HG02938 (cell line): ENCODE measurements at regions not wholly inside any gene's neighbourhood (a gene's known extent, or its start where the extent isn't known, plus 50 kb on each side); places are given as distances from the start of the nearest gene placed in this dataset.
A peak's percentile ranks its signal among the peaks of the same experiment; 100 is the strongest.
"Not testable (repeated sequence)": the region's sequence is repeated elsewhere in the genome, so short reads cannot be mapped to it uniquely, and the experiment has no call there.

ENCODE experiments used
- ATAC-seq: cut with Tn5 transposase; IDR thresholded peaks from one replicate; pipeline ENCODE4 v1.9.1; 2021; ENCODE audit warnings: mild to moderate bottlenecking, moderate library complexity; ENCODE audit not compliant: unreplicated experiment

DNA sequence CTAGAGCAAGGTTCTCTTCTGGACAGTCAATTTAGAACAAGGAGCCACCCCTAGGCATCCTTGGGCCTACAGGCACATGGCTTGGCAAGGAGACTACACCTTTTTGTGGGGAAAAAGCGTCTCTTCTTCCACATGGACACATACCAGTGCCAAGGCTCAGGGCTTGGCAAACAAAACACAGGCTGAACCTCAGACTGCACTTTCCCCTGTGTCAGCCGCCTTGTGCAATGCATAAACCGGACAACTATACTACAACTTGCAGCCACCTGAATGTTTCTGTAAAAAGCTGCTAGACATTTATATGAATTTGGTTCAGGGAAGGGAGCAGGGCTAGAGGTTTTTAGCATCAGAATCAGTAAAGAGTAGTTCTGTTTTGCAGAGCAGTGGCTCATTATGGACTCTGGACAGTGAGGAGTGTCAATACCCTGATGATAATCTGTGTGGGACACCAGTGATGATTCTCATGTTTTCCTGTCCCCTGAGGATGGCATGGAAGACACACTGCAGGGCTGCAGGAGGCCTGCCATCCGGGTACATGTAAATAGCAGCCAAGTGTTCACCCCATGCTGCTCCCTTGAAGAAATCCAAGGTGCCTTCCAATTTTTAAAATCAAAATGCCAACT lies 118.9 kb downstream of the GATA3 start:
- ATAC-seq, result no peak

DNA sequence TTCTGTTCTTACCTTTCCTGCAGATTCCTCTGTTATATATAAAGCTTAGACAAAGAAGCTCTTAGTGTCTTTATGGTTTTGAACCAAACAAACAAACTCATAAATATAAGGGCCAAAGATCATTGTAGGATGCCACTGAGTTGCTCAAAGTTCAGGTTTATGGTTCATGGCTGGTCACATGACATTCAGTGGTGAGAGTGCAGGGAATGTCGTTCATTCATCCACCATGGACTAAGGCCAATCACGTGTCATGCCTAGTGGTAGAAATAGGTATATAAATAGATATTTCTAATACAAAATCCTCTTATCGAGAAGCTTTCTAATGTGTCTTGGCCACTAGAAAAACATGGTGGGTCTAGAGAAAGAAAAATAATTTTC lies 119.4 kb downstream of the GATA3 start:
- ATAC-seq, result no peak

DNA sequence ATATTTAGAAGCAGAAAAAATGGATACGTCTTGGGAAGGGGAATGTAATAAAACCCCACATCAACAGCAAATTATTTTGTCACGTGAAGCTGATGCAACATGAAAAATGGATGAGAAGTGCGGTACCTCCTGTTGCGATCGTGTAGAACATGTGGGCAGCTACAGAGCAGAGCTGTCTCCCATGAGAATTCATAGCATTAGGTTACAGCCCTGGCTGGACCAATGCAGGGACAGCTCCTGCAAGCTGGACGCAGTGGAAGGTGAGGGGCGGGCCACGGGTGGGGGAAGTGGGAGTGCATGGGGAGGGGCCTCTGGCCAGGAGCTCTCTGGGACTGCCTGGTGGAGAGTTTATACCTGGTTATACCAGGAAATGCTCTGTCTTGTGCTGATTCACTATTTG lies 120.3 kb downstream of the GATA3 start:
- ATAC-seq, result no peak

DNA sequence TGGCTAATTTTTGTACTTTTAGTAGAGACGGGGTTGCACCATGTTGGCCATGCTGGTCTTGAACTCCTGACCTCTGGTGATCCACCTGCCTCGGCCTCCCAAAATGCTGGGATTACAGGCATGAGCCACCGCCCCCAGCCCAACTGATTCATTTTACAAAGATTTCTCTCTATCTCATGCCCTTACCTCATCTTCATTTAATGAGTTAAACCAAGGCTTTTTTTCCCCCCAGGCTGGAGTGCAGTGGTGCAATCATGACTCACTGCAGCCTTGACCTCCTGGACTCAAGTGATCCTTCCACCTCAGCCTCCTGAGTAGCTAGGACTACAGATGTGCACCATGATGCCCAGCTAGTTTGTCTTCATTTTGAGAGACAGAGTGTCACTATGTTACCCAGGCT lies 123.0 kb downstream of the GATA3 start:
- not testable (repeated sequence) for ATAC-seq

DNA sequence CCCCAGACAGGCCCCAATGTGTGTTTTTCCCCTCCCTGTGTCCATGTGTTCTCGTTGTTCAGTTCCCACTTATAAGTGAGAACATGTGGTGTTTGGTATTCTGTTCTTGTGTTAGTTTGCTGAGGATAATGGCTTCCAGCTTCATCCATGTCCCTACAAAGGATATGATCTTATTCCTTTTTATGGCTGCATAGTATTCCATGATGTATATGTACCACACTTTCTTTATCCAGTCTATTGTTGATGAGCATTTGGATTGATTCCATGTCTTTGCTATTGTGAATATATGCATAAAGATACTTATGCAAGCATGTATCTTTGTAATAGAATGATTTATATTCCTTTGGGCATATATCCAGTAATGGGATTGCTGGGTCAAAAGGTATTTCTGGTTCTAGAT lies 125.3 kb downstream of the GATA3 start:
- not testable (repeated sequence) for ATAC-seq

DNA sequence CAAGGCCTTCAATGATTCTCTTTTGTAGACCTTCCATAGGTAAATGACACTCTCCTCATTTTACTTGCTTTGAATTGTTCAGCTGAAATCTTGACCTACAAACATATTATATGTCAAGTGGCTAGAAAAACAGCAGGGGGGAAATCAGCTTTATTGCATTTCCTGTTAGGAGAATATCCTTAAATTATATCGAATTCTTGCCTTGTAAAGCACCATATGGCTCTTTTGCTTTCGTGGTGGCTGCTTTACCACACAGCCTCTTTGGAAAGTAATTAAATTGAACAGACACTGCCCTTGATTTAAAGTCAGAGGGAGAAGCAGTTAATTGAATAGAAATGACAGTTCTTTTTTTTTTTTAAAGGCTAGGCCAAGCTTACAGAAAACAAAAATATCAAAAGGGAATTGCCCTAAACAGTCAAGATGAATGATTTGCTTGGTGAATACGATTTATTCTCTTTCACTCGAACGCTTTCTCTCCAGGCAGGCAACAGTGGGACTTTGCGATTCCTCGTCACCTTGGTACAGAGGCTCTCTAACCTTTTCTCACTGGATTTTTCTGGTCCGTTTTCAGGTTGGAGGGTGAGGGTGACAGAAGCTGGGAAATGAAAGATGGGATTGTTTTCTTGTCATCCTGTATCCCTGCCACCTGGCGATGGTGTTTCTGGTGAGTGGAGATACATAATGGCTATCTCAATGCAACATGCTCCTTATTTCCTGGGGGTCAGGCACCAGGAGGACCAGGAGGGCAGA lies 126.0 kb downstream of the GATA3 start:
- no peak for ATAC-seq

DNA sequence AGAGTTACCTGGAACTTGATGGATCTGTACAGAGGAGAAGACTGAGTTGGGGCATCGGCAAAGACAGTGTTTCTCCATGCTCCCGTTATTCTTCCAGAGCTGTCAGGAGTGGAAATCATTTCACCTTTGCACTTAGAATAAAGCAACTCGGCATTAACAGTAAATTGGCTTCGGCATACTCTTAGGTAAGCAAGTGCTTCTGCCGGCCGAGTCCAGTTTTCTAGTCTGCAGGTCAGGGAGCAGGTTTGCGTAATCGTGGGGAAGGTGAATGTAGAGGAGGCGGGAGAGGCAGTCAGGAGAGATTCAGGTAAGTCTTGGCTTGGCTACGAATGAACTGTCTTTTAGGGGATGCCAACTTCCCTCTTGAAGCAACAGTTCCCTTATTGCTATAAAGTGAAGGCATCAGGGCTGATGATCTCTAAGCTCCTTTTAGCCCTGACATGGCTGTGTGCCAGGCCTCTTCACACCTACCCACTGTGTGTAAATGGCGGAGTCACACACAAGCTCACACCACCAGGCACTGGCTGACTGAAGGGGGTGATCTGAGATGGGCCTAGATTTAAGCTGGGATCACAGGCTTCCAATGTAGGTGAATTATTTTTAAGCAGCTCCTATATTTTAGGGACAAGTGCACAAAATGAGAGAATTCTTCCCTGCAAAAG lies 127.1 kb downstream of the GATA3 start:
- no peak for ATAC-seq

DNA sequence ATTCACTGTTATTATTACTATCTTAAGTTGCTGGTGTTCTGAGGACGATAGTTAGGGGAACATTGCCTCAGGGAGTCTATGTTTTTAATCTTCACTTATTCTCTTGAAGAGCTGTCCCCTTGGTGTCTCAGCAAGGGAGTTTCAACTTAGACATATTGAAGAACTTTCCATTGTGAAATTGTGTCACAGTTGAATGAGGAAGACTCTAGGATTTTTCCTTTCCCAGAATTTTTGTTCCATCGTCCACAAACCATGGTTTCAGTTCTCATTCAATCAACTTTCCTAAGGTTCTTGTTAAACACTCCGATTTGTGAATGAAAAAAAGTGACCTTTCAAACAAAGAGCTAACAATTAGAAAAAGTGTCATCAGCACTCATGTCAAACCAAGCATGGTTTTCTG lies 128.3 kb downstream of the GATA3 start:
- no peak for ATAC-seq

DNA sequence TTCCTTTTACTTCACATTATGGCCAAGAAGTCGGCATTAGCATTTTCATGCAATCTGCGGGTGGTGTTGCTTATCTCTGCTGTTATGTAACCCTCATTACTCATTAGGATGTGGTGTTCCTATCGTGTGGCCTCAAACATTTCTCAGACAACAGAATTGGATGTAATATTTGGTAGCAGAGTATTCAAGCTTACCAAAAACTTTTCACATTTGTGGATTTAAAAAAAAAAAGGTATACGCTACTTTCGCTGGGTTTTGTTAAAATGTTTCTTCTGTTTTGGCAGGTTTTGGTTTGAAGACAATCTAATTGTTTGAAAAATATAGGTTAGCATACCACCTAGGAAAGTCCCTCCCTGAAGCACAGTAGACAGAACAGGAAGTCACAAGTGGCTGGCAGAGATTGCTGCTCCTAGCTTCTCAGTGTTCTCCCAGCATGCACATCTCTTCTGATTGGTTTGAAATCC lies 128.8 kb downstream of the GATA3 start:
- peak; percentile 57 for ATAC-seq

DNA sequence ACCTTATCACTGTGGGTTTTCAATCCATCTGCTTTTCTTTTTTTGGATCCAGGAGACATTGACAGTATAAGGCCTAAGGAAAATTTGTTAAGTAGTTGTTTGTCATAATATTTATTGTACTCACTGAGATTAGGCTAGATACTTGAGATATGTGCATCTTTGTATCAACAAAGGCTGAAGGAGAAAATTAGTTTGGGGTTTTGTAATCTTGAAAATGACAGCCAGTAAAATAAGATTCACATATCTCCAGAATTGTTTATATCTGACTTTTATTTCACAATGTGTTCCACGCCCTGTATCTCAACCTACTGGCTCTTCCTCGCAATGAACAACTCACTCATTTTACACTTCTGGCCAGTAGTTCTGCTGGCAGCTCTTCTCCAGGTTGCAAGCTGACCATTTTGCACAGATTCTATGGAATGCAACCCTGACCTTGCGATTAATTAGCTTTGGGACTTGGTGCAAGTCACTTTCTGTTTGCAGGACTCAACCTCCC lies 132.7 kb downstream of the GATA3 start:
- ATAC-seq, result no peak

DNA sequence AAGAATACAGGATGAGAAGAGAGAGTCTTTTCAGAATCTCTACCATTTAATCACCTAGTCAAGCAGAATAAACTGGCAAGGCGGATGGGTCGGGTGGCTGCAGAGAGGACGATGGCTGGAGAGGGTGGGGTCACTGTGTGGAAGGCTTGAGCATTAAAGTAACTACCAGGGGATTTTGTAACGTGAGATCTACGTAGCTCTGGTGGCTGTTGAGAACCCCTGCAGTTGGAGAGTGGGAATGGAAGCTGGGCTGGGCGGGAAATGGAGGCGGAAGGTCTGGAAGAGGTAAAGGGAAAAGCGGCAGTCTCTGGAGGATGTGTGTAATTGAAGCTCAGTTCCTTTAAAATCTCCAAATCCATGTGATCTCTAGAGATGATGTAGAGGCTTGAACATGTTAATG lies 135.0 kb downstream of the GATA3 start:
- ATAC-seq, result no peak

DNA sequence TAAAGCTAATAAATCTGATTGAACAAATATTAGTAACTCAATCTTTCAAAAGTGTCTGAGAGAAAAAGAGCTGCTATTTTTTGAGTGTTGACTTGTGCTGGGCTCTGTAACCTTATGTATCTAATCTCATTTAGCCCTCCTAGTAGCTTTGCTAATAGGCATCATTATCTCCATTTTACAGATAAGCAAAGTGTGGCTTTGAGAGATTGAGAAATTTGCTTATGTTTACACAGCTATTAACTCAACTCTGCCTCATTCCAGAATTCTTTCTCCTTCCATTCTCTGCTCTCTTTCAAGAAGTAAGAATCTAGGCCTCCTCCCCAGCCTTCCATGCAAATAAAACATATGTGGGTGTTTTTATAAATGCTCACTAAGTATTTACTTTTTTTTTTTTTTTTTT lies 137.8 kb downstream of the GATA3 start:
- no peak for ATAC-seq

DNA sequence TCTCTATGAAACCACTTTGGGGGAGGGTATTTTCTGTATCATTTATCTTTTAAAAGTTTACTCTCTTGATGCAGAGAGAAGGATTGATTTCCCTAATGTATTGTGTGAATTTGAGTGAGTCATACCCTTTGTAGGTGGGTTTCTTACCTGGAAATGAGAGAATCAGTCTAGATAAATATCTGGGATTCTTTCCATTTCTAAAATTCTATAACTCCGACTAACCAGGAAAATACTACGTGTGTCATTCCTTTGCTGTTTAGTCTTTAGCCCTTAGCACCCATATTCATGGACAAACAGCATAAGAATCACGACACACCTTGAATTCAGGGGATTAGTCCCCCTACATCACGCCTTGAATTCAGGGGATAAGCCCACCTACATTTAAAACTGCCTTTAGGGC lies 139.1 kb downstream of the GATA3 start:
- no peak for ATAC-seq

DNA sequence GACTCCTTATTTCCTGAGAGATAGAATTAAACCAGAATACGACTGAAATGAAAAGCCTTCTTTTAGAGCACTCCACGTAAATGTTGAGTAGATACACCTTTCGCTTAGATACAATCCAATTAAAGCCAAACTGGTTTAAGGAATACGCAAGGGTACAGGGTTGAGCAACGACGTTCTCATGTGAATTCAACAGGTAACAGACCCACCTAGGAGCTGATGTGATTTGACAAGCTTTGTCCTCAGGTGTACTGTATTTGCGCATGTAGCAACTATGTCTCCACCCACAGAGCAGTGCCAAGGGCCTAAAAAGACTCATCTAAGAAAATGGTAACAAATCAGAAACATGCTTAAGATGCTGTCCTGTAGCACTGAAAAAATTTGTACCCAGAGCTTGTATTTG lies 139.6 kb downstream of the GATA3 start:
- ATAC-seq, result no peak

DNA sequence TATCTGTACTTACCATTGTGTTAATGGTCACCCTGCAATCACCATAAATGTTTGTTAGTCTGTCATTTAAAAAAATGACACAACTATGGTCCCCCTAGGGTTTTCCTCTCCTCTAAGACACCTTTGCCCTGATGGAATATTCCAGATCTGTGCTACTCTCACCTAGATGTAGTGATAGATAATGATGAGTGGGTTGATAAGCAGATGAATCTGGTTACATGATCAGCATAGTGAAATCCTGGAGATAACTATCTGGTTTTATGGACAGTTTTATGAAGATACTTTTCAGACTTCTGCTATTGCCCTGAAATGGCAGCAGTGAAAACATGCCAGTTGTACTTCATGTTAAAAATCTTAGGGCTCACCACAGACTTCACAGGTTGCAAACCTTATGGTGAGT lies 152.4 kb downstream of the GATA3 start:
- no peak for ATAC-seq

DNA sequence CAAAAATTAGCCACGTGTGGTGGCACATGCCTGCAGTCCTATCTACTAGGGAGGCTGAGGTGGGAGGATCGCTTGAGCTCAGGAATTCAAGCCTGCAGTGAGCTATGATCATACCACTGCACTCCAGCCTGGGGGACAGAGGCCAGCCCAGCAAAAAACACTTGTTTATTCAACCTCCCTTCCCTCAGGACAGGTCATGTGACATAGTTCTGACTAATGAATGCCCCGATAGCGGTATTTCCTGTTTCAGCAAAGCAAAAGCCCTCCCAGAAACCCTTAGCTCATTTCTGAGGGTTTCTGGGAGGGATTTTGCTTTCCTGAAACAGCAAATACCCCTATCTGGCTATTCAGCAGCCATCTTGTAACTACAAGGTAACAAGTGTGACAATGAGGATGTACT lies 157.1 kb downstream of the GATA3 start:
- no peak for ATAC-seq

DNA sequence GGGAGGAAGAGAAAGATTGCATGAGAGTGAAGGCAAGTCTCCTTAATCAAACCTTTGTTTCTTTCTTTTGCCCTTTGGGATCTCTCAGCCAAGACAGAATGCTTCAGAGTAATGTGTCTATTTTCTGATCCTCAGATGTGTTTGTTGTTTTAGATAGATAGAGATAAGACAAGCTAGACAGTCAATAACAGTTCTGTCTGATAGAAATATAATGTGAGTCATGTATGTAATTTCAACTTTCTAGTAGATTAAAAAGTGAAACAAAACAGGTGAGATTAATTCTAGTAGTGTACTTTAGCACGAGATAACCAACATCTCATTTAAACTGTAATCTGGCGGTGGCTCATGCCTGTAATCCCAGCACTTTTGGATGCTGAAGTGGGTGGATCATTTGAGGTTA lies 159.2 kb downstream of the GATA3 start:
- ATAC-seq, result no peak

DNA sequence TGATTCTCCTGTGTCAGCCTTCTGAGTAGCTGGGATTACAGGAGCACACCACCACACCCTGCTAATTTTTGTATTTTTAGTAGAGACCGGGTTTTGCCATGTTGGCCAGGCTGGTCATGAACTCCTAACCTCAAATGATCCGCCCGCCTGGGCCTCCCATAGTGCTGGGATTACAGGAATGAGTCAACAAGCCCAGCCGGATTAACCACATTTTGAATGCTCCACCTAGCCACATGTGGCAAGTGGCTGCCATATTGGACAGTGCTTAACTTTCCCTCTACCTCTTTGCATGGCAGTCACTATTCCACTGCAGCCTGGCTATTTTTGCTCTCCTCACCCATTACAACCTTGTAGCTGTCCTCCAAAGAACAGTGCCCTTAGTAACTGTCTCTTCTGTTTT lies 160.1 kb downstream of the GATA3 start:
- no peak for ATAC-seq

DNA sequence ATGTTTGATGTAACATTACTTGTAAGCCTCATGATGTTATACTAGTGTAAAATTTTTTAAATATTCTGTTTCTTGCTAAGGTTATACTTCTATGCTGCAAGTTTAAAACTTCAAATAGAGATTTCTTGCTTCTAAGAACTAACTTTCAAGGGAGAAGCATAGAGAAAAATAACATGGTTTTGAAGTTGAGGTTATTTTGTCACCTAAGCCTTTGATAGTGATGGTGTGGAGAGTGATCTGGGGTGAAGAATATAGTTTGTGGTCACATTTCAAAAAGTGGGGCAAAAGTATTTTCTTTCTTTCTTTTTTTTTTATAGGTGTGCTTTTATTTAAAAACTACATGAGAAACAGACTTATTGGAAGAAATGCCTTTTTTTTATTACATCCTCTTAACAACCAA lies 162.4 kb downstream of the GATA3 start:
- no peak for ATAC-seq

DNA sequence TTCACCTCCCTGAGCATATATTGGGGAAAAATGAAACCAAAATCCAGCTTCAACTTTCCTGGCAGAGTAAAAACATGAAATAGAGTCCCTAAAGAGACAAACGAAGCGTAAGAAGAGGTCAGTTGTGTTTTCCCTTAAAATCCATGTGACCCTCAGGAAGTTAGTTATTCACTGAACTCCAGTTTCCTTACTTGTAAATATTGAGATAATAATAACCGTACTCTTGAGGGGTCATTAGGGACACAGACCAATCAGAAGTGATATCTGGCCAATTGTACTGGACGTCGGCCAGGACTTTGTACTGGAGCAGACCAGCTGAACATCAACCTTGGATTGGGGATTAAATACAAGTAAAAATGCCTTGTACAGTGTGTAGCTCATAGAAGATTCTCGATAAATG lies 167.0 kb downstream of the GATA3 start:
- no peak for ATAC-seq

DNA sequence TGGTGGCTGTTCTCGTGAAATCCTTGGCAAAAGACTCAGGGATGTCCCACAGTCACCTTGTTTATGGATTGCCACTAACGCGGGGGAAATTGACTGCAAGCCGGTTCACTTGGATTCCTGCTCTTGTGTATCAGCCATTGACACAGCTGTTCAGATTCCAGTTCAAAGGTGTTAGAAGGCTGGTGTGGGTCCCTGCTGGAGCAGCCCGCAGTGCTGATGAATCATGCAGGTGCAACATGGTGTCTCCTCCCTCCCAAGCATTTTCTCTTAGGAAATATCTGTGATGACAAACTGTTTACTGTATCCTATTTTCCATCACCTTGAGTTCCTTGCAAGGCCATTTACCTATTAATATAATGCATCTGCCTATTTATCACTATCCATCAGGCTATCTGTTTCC lies 170.1 kb downstream of the GATA3 start:
- ATAC-seq, result no peak

DNA sequence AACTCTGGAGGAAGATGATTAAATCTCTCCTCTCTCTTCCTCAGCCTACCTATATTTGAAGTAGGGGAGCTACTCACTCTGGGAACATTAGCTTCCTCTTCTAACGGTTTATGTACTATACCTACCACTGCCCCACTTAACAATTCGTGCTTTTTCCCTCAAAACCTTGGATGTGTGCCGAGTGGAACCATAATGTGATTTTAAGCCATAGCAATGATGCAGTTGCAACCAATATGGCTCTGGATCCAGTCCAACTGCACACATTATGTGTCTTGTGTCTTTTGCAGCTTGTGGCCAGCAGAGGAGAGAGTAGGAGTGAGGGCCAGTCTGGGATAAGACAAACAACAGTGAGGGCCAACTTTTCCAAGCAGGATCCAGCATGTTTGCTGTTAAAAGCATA lies 170.7 kb downstream of the GATA3 start:
- no peak for ATAC-seq
